ENCODE measurements at regions not wholly inside any gene's neighbourhood (a gene's known extent, or its start where the extent isn't known, plus 50 kb on each side); places are given as distances from the start of the nearest gene placed in this dataset.

GRCh38 chr18:38497266-38497665, 931.7 kb upstream of the CELF4 start:
- TF ChIP-seq POLR2A (IDR thresholded peaks at IDR 0.05) = no peak
- TF ChIP-seq CTCF (IDR thresholded peaks at IDR 0.05) = no peak
- no peak for TF ChIP-seq POLR2AphosphoS5 (IDR thresholded peaks at IDR 0.05)
- TF ChIP-seq EP300 (IDR thresholded peaks at IDR 0.05) = no peak
